Activated CD8-positive, alpha-beta T cell treated with anti-CD3 and anti-CD28 coated beads for 36 hours (primary cell): ENCODE measurements at regions not wholly inside any gene's neighbourhood (a gene's known extent, or its start where the extent isn't known, plus 50 kb on each side); places are given as distances from the start of the nearest gene placed in this dataset.

ENCODE experiments used
- ATAC-seq: fragments of 200-7000 bp; cut with Tn5 transposase; one replicate; pipeline ENCODE4 v1.10.0; 2021; ENCODE audit warnings: mild to moderate bottlenecking, moderate library complexity
- CTCF ChIA-PET: fragments of 350-600 bp; sonication (Branson Sonifier 250); formaldehyde crosslinking; loops from one replicate; lab custom pipeline; 2021; ENCODE audit warnings: antibody characterized with exemption; lab: Charles Lee
- POLR2A ChIA-PET: fragments of 350-600 bp; sonication (Branson Sonifier 250); formaldehyde crosslinking; loops from one replicate; lab custom pipeline; 2021; ENCODE audit warnings: antibody characterized with exemption; lab: Charles Lee
- DNase-seq: peaks from one replicate; pipeline ENCODE4 v3.0.0-alpha.2; 2020
- H3K27ac Mint-ChIP-seq: one replicate; pipeline ENCODE4 v1.8.0; 2021; ENCODE audit warnings: mild to moderate bottlenecking, mixed read lengths
- H3K27me3 Mint-ChIP-seq: one replicate; pipeline ENCODE4 v1.8.0; 2021; ENCODE audit warnings: mixed read lengths
- H3K36me3 Mint-ChIP-seq: one replicate; pipeline ENCODE4 v1.8.0; 2021; ENCODE audit warnings: low read depth, mixed read lengths
- H3K4me1 Mint-ChIP-seq: one replicate; pipeline ENCODE4 v1.8.0; 2021; ENCODE audit warnings: low read depth, mixed read lengths
- H3K4me3 Mint-ChIP-seq: one replicate; pipeline ENCODE4 v1.8.0; 2021; ENCODE audit warnings: mild to moderate bottlenecking, moderate library complexity, mixed read lengths
- H3K9me3 Mint-ChIP-seq: one replicate; pipeline ENCODE4 v1.8.0; 2021; ENCODE audit warnings: mixed read lengths
- intact Hi-C: fragments of 100-400 bp; cut with micrococcal nuclease; formaldehyde crosslinking; loops from one replicate; pipeline ENCODE4 v1.10.0; 2022
- TF ChIP-seq, protein P1 (sequence below): fragments of 200-600 bp; IDR thresholded peaks from one replicate; pipeline ENCODE4 v1.8.0; 2022; ENCODE audit warnings: antibody characterized with exemption, mild to moderate bottlenecking

DNA sequence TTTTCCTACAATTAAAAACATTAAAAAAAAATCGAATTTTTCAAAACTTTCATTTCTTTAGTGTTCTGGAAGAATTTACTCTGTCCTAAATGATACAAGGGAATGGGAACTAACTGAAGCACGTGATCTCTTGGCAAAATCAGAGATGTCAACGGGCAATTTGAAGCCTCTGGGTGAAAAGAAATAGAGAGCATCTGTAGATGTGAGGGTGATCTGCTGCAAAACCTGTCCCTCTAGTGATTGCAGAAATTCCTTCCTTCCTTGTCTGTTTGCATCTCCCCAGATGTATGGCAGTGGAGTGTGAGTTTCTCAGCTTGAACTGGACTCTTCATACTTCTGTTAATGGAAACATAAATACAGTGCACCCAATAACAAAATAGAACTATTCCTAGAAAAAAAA, 100.5 kb upstream of the S1PR1 start:
- Mint-ChIP-seq H3K9me3 (no peaks in the 10 kb centered on the region), H3K36me3 (peaks cover 1% of the 10 kb centered on the region), H3K4me3 (no peak overlapping the region), H3K27me3 (no peaks in the 10 kb centered on the region), H3K4me1 (peaks cover 69% of the 10 kb centered on the region), H3K27ac (peak overlapping the region; percentile 80)
- intact Hi-C loops: loop anchor here (1.0 to 10.0 kb wide), 2 partner anchors 101 to 219 kb away; partner anchors contain the start of gene S1PR1
- no peak for ATAC-seq
- DNase-seq: no peak
- TF ChIP-seq, protein P1, sequence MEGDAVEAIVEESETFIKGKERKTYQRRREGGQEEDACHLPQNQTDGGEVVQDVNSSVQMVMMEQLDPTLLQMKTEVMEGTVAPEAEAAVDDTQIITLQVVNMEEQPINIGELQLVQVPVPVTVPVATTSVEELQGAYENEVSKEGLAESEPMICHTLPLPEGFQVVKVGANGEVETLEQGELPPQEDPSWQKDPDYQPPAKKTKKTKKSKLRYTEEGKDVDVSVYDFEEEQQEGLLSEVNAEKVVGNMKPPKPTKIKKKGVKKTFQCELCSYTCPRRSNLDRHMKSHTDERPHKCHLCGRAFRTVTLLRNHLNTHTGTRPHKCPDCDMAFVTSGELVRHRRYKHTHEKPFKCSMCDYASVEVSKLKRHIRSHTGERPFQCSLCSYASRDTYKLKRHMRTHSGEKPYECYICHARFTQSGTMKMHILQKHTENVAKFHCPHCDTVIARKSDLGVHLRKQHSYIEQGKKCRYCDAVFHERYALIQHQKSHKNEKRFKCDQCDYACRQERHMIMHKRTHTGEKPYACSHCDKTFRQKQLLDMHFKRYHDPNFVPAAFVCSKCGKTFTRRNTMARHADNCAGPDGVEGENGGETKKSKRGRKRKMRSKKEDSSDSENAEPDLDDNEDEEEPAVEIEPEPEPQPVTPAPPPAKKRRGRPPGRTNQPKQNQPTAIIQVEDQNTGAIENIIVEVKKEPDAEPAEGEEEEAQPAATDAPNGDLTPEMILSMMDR: no peak
- ChIA-PET POLR2A (interaction anchor here (0.7 to 4.3 kb wide), 8 partner anchors 15 to 154 kb away, joined by 3 to 54 read pairs (median 4); partner anchors contain the start of gene S1PR1), CTCF (interaction anchor here (0.6 to 7.6 kb wide), 17 partner anchors 8 to 195 kb away, joined by 3 to 108 read pairs (median 4); partner anchors contain the start of gene S1PR1)

DNA sequence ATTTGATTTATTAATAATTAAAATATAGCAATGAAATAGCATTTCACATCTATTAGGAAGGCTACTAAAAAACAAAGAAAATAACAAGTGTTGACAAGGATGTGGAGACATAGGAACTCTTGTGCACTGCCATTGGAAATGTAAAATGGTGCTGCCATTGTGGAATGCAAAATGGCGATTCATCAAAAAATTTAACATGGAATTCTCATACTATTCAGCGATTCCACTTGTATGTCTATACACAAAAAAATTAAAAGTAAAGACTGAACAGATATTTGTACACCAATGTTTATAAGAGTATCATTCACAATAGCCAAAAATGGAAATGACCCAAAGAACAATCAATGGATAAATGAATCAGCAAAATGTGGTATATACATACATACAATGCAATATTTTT, 101.3 kb upstream of the S1PR1 start:
- Mint-ChIP-seq H3K27ac (peak overlapping the region; percentile 58), H3K9me3 (no peaks in the 10 kb centered on the region), H3K4me3 (no peak overlapping the region), H3K36me3 (peaks cover 1% of the 10 kb centered on the region), H3K4me1 (peaks cover 76% of the 10 kb centered on the region), H3K27me3 (no peaks in the 10 kb centered on the region)
- CTCF ChIA-PET: interaction anchor here (0.6 to 7.6 kb wide), 4 partner anchors 23 to 175 kb away, joined by 3 to 108 read pairs (median 37); partner anchors contain the start of gene S1PR1
- POLR2A ChIA-PET: interaction anchor here (0.7 to 2.1 kb wide), 3 partner anchors 100 to 105 kb away, joined by 3 to 6 read pairs (median 3); no protein-coding TSS in a partner anchor
- TF ChIP-seq, protein P1: no peak
- DNase-seq (no peak), ATAC-seq (no peak)
- intact Hi-C loops: loop anchor here (10.0 kb wide), 1 partner anchor 219 kb away; no protein-coding TSS in a partner anchor

GRCh38 chr1:101131239-101131843, 105.5 kb upstream of the S1PR1 start:
- POLR2A ChIA-PET: interaction anchor here (0.9 to 3.5 kb wide), 6 partner anchors 42 to 157 kb away, joined by 3 to 11 read pairs (median 4); no protein-coding TSS in a partner anchor
- CTCF ChIA-PET: interaction anchor here (1.3 to 3.8 kb wide), 2 partner anchors 107 to 157 kb away, joined by 3 to 22 read pairs; no protein-coding TSS in a partner anchor
- intact Hi-C loops: loop anchor here (10.0 kb wide), 1 partner anchor 223 kb away; no protein-coding TSS in a partner anchor

GRCh38 chr1:101130673-101131072, 105.1 kb upstream of the DPH5 start:
- no peak overlapping the region for H3K27ac Mint-ChIP-seq
- H3K27me3 Mint-ChIP-seq: no peaks in the 10 kb centered on the region
- TF ChIP-seq, protein P1: no peak
- DNase-seq (no peak), ATAC-seq (no peak)
- no peaks in the 10 kb centered on the region for H3K9me3 Mint-ChIP-seq
- no peak overlapping the region for H3K4me3 Mint-ChIP-seq
- H3K36me3 Mint-ChIP-seq: peaks cover 1% of the 10 kb centered on the region
- intact Hi-C loops: loop anchor here (10.0 kb wide), 1 partner anchor 224 kb away; no protein-coding TSS in a partner anchor
- peaks cover 63% of the 10 kb centered on the region for H3K4me1 Mint-ChIP-seq
- ChIA-PET POLR2A (interaction anchor here (0.9 to 3.5 kb wide), 7 partner anchors 8 to 160 kb away, joined by 3 to 11 read pairs (median 5); no protein-coding TSS in a partner anchor), CTCF (interaction anchor here (0.9 to 5.2 kb wide), 11 partner anchors 9 to 262 kb away, joined by 3 to 48 read pairs (median 3); no protein-coding TSS in a partner anchor)

More at GRCh38 chr1:101131239-101131843, 105.5 kb upstream of the S1PR1 start:
- no peak overlapping the region for H3K4me3 Mint-ChIP-seq
- ATAC-seq: no peak
- H3K36me3 Mint-ChIP-seq: peaks cover 1% of the 10 kb centered on the region
- H3K9me3 Mint-ChIP-seq: no peaks in the 10 kb centered on the region
- TF ChIP-seq, protein P1: no peak
- H3K4me1 Mint-ChIP-seq: peaks cover 70% of the 10 kb centered on the region
- no peaks in the 10 kb centered on the region for H3K27me3 Mint-ChIP-seq
- DNase-seq: no peak
- peak overlapping the region; percentile 2 for H3K27ac Mint-ChIP-seq
